H1 (cell line): ENCODE measurements at regions not wholly inside any gene's neighbourhood (a gene's known extent, or its start where the extent isn't known, plus 50 kb on each side); places are given as distances from the start of the nearest gene placed in this dataset.

Source experiments
- CTCF ChIA-PET: fragments of 300-600 bp; sonication (Branson Sonifier 250); formaldehyde crosslinking; loops from one replicate; lab custom pipeline; 2021; ENCODE audit not compliant: partially characterized antibody; lab: Charles Lee
- POLR2A ChIA-PET: fragments of 300-600 bp; sonication (Branson Sonifier 250); formaldehyde crosslinking; loops from one replicate; lab custom pipeline; 2021; ENCODE audit warnings: inconsistent platforms; ENCODE audit not compliant: partially characterized antibody; lab: Charles Lee
- DNase-seq, 2 experiments: peaks; one replicate each; pipeline versions ENCODE4 v3.0.0 to v3.0.0-alpha.2; 2010 to 2022; ENCODE audit warnings: low spot score in 2 of 2, low read depth in 1 of 2, mixed read lengths in 1 of 2
- FAIRE-seq: peaks from 2 replicates; lab custom pipeline; 2011; peaks lifted over from hg19 to GRCh38; lab: Jason Lieb, UNC
- H2AFZ ChIP-seq: 2 replicates; pipeline ENCODE4 v1.8.1; 2012; ENCODE audit warnings: low read length, inconsistent platforms
- H2AK5ac ChIP-seq: 2 replicates; pipeline ENCODE4 v1.6.1; 2013; ENCODE audit warnings: low read depth, low read length
- H2BK120ac ChIP-seq: replicated peaks from 2 replicates; pipeline ENCODE3; 2013; ENCODE audit warnings: low read depth, low read length, inconsistent platforms
- H2BK12ac ChIP-seq: 2 replicates; pipeline ENCODE4 v1.6.1; 2013; ENCODE audit warnings: low read depth, low read length
- H2BK15ac ChIP-seq: 2 replicates; pipeline ENCODE4 v1.6.1; 2013; ENCODE audit warnings: low read length
- H2BK20ac ChIP-seq: 2 replicates; pipeline ENCODE4 v1.6.1; 2013; ENCODE audit warnings: low read length
- H2BK5ac ChIP-seq: 2 replicates; pipeline ENCODE4 v1.6.1; 2013; ENCODE audit warnings: low read depth, low read length
- H3K14ac ChIP-seq: 2 replicates; pipeline ENCODE4 v1.6.1; 2013; ENCODE audit warnings: inconsistent platforms; ENCODE audit not compliant: insufficient read length
- H3K18ac ChIP-seq: 2 replicates; pipeline ENCODE4 v1.6.1; 2013; ENCODE audit warnings: low read length; ENCODE audit errors: extremely low read depth
- H3K23ac ChIP-seq: 2 replicates; pipeline ENCODE4 v1.6.1; 2013; ENCODE audit warnings: inconsistent platforms; ENCODE audit not compliant: insufficient read length
- H3K23me2 ChIP-seq: 2 replicates; pipeline ENCODE4 v1.6.1; 2013; ENCODE audit warnings: low read depth, low read length
- H3K27ac ChIP-seq: 2 replicates; pipeline ENCODE4 v1.6.1; 2011; ENCODE audit warnings: low read depth, low read length, inconsistent platforms
- H3K27me3 ChIP-seq, 4 experiments: replicated peaks in 1 of 4; 1 replicate in 1 of 4; 2 replicates in 3 of 4; pipeline versions ENCODE4 v1.6.1 to v1.8.1; 2011 to 2013; ENCODE audit warnings: low read length in 3 of 4, mild to moderate bottlenecking in 3 of 4, inconsistent platforms in 2 of 4, mixed read lengths in 2 of 4, moderate library complexity in 1 of 4; ENCODE audit not compliant: control insufficient read depth in 3 of 4, insufficient read depth in 3 of 4; ENCODE audit errors: extremely low read depth in 1 of 4
- H3K36me3 ChIP-seq, 4 experiments: 2 replicates each; pipeline versions ENCODE4 v1.6.1 to v1.8.1; 2011 to 2013; ENCODE audit warnings: mild to moderate bottlenecking in 4 of 4, low read length in 3 of 4, moderate library complexity in 2 of 4, control low read depth in 1 of 4, inconsistent platforms in 1 of 4; ENCODE audit not compliant: insufficient read depth in 4 of 4, control insufficient read depth in 2 of 4
- H3K4ac ChIP-seq: replicated peaks from 2 replicates; pipeline ENCODE3; 2013; ENCODE audit warnings: low read length, low read depth, mixed read lengths, inconsistent platforms; ENCODE audit not compliant: insufficient read length
- H3K4me1 ChIP-seq, 4 experiments: replicated peaks in 1 of 4; 1 replicate in 1 of 4; 2 replicates in 3 of 4; pipeline versions ENCODE4 v1.6.1 to v1.8.1; 2011 to 2013; ENCODE audit warnings: low read length in 3 of 4, inconsistent platforms in 2 of 4, mixed read lengths in 1 of 4; ENCODE audit not compliant: insufficient read depth in 4 of 4, control insufficient read depth in 3 of 4
- H3K4me2 ChIP-seq, 2 experiments: 2 replicates each; pipeline versions ENCODE4 v1.6.1 to v1.8.1; 2011 to 2013; ENCODE audit warnings: low read depth in 2 of 2, low read length in 2 of 2, control low read depth in 1 of 2, inconsistent platforms in 1 of 2, mild to moderate bottlenecking in 1 of 2; ENCODE audit not compliant: insufficient read depth in 1 of 2
- H3K4me3 ChIP-seq, 4 experiments: fragments of 200-600, 300-600 bp in 1 of 4; sonication (generic), shearing (Covaris generic), sonication (Bioruptor Twin) in 1 of 4; 2 replicates each; pipeline versions ENCODE4 v1.5.1 to v1.8.1; 2011 to 2016; ENCODE audit warnings: low read length in 4 of 4, low read depth in 3 of 4, control low read depth in 2 of 4, inconsistent platforms in 2 of 4, mild to moderate bottlenecking in 2 of 4, mixed read lengths in 1 of 4, moderate library complexity in 1 of 4; ENCODE audit not compliant: insufficient read depth in 2 of 4; ENCODE audit errors: extremely low read depth in 1 of 4
- H3K56ac ChIP-seq: replicated peaks from 2 replicates; pipeline ENCODE3; 2013; ENCODE audit warnings: low read depth, mild to moderate bottlenecking, mixed read lengths, low read length, inconsistent platforms; ENCODE audit not compliant: insufficient read length
- H3K79me1 ChIP-seq: 2 replicates; pipeline ENCODE4 v1.6.1; 2013; ENCODE audit warnings: low read depth, low read length, control low read depth
- H3K79me2 ChIP-seq, 2 experiments: 2 replicates each; pipeline versions ENCODE4 v1.6.1 to v1.8.1; 2012 to 2013; ENCODE audit warnings: low read length in 2 of 2, mild to moderate bottlenecking in 2 of 2, inconsistent platforms in 1 of 2; ENCODE audit not compliant: insufficient read depth in 2 of 2, control insufficient read depth in 1 of 2
- H3K9ac ChIP-seq, 4 experiments: replicated peaks in 1 of 4; 1 replicate in 1 of 4; 2 replicates in 3 of 4; pipeline versions ENCODE4 v1.6.1 to v1.8.1; 2011 to 2013; ENCODE audit warnings: low read depth in 3 of 4, low read length in 3 of 4, control low read depth in 2 of 4, mild to moderate bottlenecking in 2 of 4, moderate library complexity in 2 of 4, inconsistent platforms in 1 of 4; ENCODE audit errors: extremely low read depth in 1 of 4
- H3K9me3 ChIP-seq, 2 experiments: 2 replicates each; pipeline versions ENCODE4 v1.6.1 to v1.8.1; 2012 to 2013; ENCODE audit warnings: mild to moderate bottlenecking in 2 of 2, moderate library complexity in 2 of 2, control low read depth in 1 of 2, inconsistent platforms in 1 of 2, low read depth in 1 of 2, low read length in 1 of 2, mixed read lengths in 1 of 2; ENCODE audit not compliant: insufficient read depth in 2 of 2
- H4K20me1 ChIP-seq, 2 experiments: replicated peaks in 1 of 2; 2 replicates each; pipeline versions ENCODE3 to v1.8.1; 2011 to 2013; ENCODE audit warnings: inconsistent platforms in 2 of 2, low read length in 2 of 2, mild to moderate bottlenecking in 1 of 2; ENCODE audit not compliant: insufficient read depth in 2 of 2, control insufficient read depth in 1 of 2
- H4K5ac ChIP-seq: 2 replicates; pipeline ENCODE4 v1.6.1; 2013; ENCODE audit warnings: low read length, low read depth, mixed read lengths, inconsistent platforms; ENCODE audit not compliant: insufficient read length
- H4K8ac ChIP-seq: 2 replicates; pipeline ENCODE4 v1.8.0; 2013; ENCODE audit warnings: mild to moderate bottlenecking, moderate library complexity, low read length, inconsistent platforms; ENCODE audit not compliant: insufficient read depth; ENCODE audit errors: extremely low read depth
- H4K91ac ChIP-seq: replicated peaks from 2 replicates; pipeline ENCODE3; 2013; ENCODE audit warnings: low read length, mixed read lengths, inconsistent platforms; ENCODE audit not compliant: insufficient read length
- ATF2 ChIP-seq: IDR thresholded peaks from 2 replicates; pipeline ENCODE4 v1.6.1; 2012; ENCODE audit warnings: low read length, inconsistent platforms
- ATF3 ChIP-seq: IDR thresholded peaks from 2 replicates; pipeline ENCODE4 v1.6.1; 2011; ENCODE audit warnings: low read depth, mild to moderate bottlenecking, low read length; ENCODE audit not compliant: insufficient read depth
- CTBP2 ChIP-seq: IDR thresholded peaks from 2 replicates; pipeline ENCODE4 v1.7.0; 2011; ENCODE audit warnings: borderline replicate concordance, mild to moderate bottlenecking, moderate library complexity, mixed read lengths, low read length; ENCODE audit not compliant: insufficient read depth, insufficient read length
- EZH2 ChIP-seq: fragments of 200-600 bp; sonication (generic); IDR thresholded peaks from 2 replicates; pipeline ENCODE4 v1.7.1; 2012; ENCODE audit warnings: low read depth, mild to moderate bottlenecking, moderate library complexity, low read length, inconsistent platforms; ENCODE audit not compliant: severe bottlenecking
- GTF2F1 ChIP-seq: IDR thresholded peaks from 2 replicates; pipeline ENCODE4 v1.6.1; 2012; ENCODE audit warnings: low read depth, low read length, improper control_type of control experiment, borderline replicate concordance
- JUN ChIP-seq: IDR thresholded peaks from 2 replicates; pipeline ENCODE4 v1.6.1; 2011; ENCODE audit warnings: low read depth, mild to moderate bottlenecking, improper control_type of control experiment, low read length
- KDM4A ChIP-seq: IDR thresholded peaks from one replicate; pipeline ENCODE4 v1.7.1; 2012; ENCODE audit warnings: low read depth, mild to moderate bottlenecking, moderate library complexity, low read length, inconsistent platforms; ENCODE audit not compliant: severe bottlenecking
- RFX5 ChIP-seq: IDR thresholded peaks from 2 replicates; pipeline ENCODE4 v1.6.1; 2011; ENCODE audit warnings: low read depth, low read length, improper control_type of control experiment, borderline replicate concordance
- SUZ12 ChIP-seq: fragments of 200-600 bp; sonication (generic); IDR thresholded peaks from 2 replicates; pipeline ENCODE4 v1.6.1; 2012; ENCODE audit warnings: mild to moderate bottlenecking, inconsistent platforms, low read length, moderate library complexity, mixed read lengths
- TEAD4 ChIP-seq: IDR thresholded peaks from 2 replicates; pipeline ENCODE4 v1.6.1; 2012; ENCODE audit warnings: low read depth, low read length, inconsistent platforms, mixed read lengths
- USF2 ChIP-seq: IDR thresholded peaks from 2 replicates; pipeline ENCODE4 v1.6.1; 2011; ENCODE audit warnings: low read length, improper control_type of control experiment
- WGBS, 2 experiments: shearing (Covaris generic) in 1 of 2; methylation state at CpG; one replicate each; pipeline versions ENCODE4 v1.1.6 to v1.1.7; 2013 to 2015; ENCODE audit warnings: low lambda C conversion rate in 2 of 2, mixed read lengths in 2 of 2, inconsistent platforms in 1 of 2, low coverage in 1 of 2, missing lambda C conversion rate in 1 of 2; ENCODE audit not compliant: insufficient replicate concordance in 2 of 2, insufficient coverage in 1 of 2, insufficient read length in 1 of 2; ENCODE audit errors: extremely low coverage in 1 of 2, missing lambda C conversion rate in 1 of 2; 5-methylcytosine and 5-hydroxymethylcytosine counted together

- H2AFZ ChIP-seq: no peak overlapping the region; the same call in 1 of the 2 replicates
- ChIA-PET POLR2A (no interaction called here), CTCF (no interaction called here)
- no peak overlapping the region for H3K9ac ChIP-seq
- no peak overlapping the region for H3K4me3 ChIP-seq
- H3K4me2 ChIP-seq: no peak overlapping the region
- no peaks in the 10 kb centered on the region for H3K4me1 ChIP-seq
- H4K5ac ChIP-seq: no peak overlapping the region
- H3K36me3 ChIP-seq: no peaks in the 10 kb centered on the region
- no peak overlapping the region for H3K14ac ChIP-seq
- no peak overlapping the region for H2BK15ac ChIP-seq
- FAIRE-seq (no peak), DNase-seq (no peak)
- no peak overlapping the region for H2BK20ac ChIP-seq
- H3K18ac ChIP-seq: no peak overlapping the region
- no peak overlapping the region for H3K27ac ChIP-seq
- no peaks in the 10 kb centered on the region for H4K20me1 ChIP-seq
- no peak overlapping the region for H3K23ac ChIP-seq
- H3K79me1 ChIP-seq: no peaks in the 10 kb centered on the region
- no peak overlapping the region for H2BK120ac ChIP-seq
- H2BK12ac ChIP-seq: no peak overlapping the region
- H3K27me3 ChIP-seq: no peaks in the 10 kb centered on the region
- no peaks in the 10 kb centered on the region for H3K79me2 ChIP-seq
- H2BK5ac ChIP-seq: no peak overlapping the region
- peaks cover 21 to 58% of the 10 kb centered on the region in 2 experiments for H3K9me3 ChIP-seq
- no peak overlapping the region for H2AK5ac ChIP-seq
- no peak overlapping the region for H4K8ac ChIP-seq
- peaks cover 2% of the 10 kb centered on the region; the same call in 1 of the 2 replicates for H3K23me2 ChIP-seq
- no peak overlapping the region for H3K56ac ChIP-seq
- 88% methylated on average over 9 of the region's 9 CpGs; no CpG with 5 or more reads in 1 of the 2 experiments for WGBS, 2 experiments
- H4K91ac ChIP-seq: no peak overlapping the region
- H3K4ac ChIP-seq: no peak overlapping the region
- TF ChIP-seq USF2 (no peak), CTBP2 (no peak), RFX5 (no peak), TEAD4 (no peak), SUZ12 (no peak), EZH2 (no peak), ATF2 (no peak), GTF2F1 (no peak), ATF3 (no peak), JUN (no peak), KDM4A (no peak)
Measured at GRCh38 chr1:4396551-4396950, 257.9 kb upstream of the AJAP1 start.
